ENCODE measurements at regions not wholly inside any gene's neighbourhood (a gene's known extent, or its start where the extent isn't known, plus 50 kb on each side); places are given as distances from the start of the nearest gene placed in this dataset.

DNA sequence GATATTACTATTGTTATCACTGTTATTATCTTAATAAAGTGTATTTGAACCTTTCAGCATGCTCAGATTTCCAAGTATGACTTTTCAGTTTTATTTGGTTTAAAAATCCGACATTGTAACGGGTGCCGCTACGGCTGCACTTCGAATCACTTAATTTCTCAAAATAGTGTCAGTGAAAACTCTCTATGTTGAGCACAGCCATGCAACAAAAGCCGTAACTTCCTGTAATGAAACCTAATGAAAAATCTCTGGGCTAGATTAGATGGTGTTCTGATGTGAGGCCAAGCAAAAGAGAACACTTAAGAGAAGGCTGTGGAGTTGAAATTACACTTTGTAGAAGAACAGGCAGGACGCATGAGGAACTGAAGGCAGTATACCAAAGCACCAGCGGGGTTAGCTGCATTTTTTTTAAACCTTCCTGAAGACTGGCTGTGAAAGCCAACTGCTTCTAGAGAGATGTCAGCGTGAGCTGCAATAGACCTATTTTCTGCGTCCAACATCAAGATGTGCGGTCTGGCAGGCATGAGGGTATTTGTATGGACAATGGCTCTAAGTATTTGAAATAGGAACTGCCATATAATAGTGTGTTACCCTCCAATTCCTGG, 1545.0 kb upstream of the GOT2 start:
- TF ChIP-seq CTCF (conservative IDR thresholded peaks at IDR 0.05 in 1 of 2, IDR thresholded peaks at IDR 0.05 in 1 of 2; ENCODE audit: extremely low read depth in 1 of 2, insufficient read depth in 1 of 2, low read depth in 1 of 2, low read length in 2 of 2) (no peak), EZH2 (IDR thresholded peaks at IDR 0.05; ENCODE audit: borderline replicate concordance, low read length) (no peak)
